ENCODE measurements at regions not wholly inside any gene's neighbourhood (a gene's known extent, or its start where the extent isn't known, plus 50 kb on each side); places are given as distances from the start of the nearest gene placed in this dataset.

GRCh38 chr10:63767138-63767801 lies 246.1 kb downstream of the REEP3 start:
- H3K9ac ChIP-seq (ENCODE audit: low read depth, low read length), result no peak overlapping the region

GRCh38 chr10:63769367-63769766 lies 248.2 kb downstream of the REEP3 start:
- Histone ChIP-seq H3K36me3 (ENCODE audit: insufficient read depth, low read length) (no peaks in the 10 kb centered on the region), H3K4me1 (ENCODE audit: insufficient read depth, low read length) (peaks cover 13% of the 10 kb centered on the region; the same call in 1 of the 2 replicates), H3K9ac (ENCODE audit: low read depth, low read length) (no peak overlapping the region), H3K9me3 (ENCODE audit: control insufficient read depth, insufficient read depth, low read length) (no peaks in the 10 kb centered on the region)

More at GRCh38 chr10:63767138-63767801, 246.1 kb downstream of the REEP3 start:
- Histone ChIP-seq H3K4me1 (ENCODE audit: insufficient read depth, low read length) (peaks cover 13% of the 10 kb centered on the region; the same call in 1 of the 2 replicates), H3K36me3 (ENCODE audit: insufficient read depth, low read length) (no peaks in the 10 kb centered on the region), H3K9me3 (ENCODE audit: control insufficient read depth, insufficient read depth, low read length) (no peaks in the 10 kb centered on the region)

GRCh38 chr10:63770523-63770922 lies 249.3 kb downstream of the REEP3 start:
- no peaks in the 10 kb centered on the region for H3K36me3 ChIP-seq (ENCODE audit: insufficient read depth, low read length)
- H3K9ac ChIP-seq (ENCODE audit: low read depth, low read length), result no peak overlapping the region
- H3K9me3 ChIP-seq (ENCODE audit: control insufficient read depth, insufficient read depth, low read length), result no peaks in the 10 kb centered on the region
- H3K4me1 ChIP-seq (ENCODE audit: insufficient read depth, low read length), result peaks cover 13% of the 10 kb centered on the region; the same call in 1 of the 2 replicates

GRCh38 chr10:63772491-63772890 lies 251.3 kb downstream of the REEP3 start:
- Histone ChIP-seq H3K4me1 (ENCODE audit: insufficient read depth, low read length) (no peaks in the 10 kb centered on the region), H3K9ac (ENCODE audit: low read depth, low read length) (no peak overlapping the region), H3K36me3 (ENCODE audit: insufficient read depth, low read length) (no peaks in the 10 kb centered on the region), H3K9me3 (ENCODE audit: control insufficient read depth, insufficient read depth, low read length) (no peaks in the 10 kb centered on the region)

GRCh38 chr10:63773106-63773505 lies 251.9 kb downstream of the REEP3 start:
- no peaks in the 10 kb centered on the region for H3K36me3 ChIP-seq (ENCODE audit: insufficient read depth, low read length)

GRCh38 chr10:63773962-63774361 lies 252.8 kb downstream of the REEP3 start:
- no peaks in the 10 kb centered on the region for H3K9me3 ChIP-seq (ENCODE audit: control insufficient read depth, insufficient read depth, low read length)
- H3K36me3 ChIP-seq (ENCODE audit: insufficient read depth, low read length), result no peaks in the 10 kb centered on the region
- no peaks in the 10 kb centered on the region for H3K4me1 ChIP-seq (ENCODE audit: insufficient read depth, low read length)
- no peak overlapping the region for H3K9ac ChIP-seq (ENCODE audit: low read depth, low read length)

More at GRCh38 chr10:63773106-63773505, 251.9 kb downstream of the REEP3 start:
- no peak overlapping the region for H3K9ac ChIP-seq (ENCODE audit: low read depth, low read length)
- H3K4me1 ChIP-seq (ENCODE audit: insufficient read depth, low read length), result no peaks in the 10 kb centered on the region
- no peaks in the 10 kb centered on the region for H3K9me3 ChIP-seq (ENCODE audit: control insufficient read depth, insufficient read depth, low read length)

- no peaks in the 10 kb centered on the region for H3K9me3 ChIP-seq (ENCODE audit: control insufficient read depth, insufficient read depth, low read length)
These were observed 258.9 kb downstream of the REEP3 start for GRCh38 chr10:63780101-63780500.

GRCh38 chr10:63781226-63781625 lies 260.0 kb downstream of the REEP3 start:
- H3K4me1 ChIP-seq (ENCODE audit: insufficient read depth, low read length), result no peaks in the 10 kb centered on the region
- no peaks in the 10 kb centered on the region for H3K9me3 ChIP-seq (ENCODE audit: control insufficient read depth, insufficient read depth, low read length)
- no peaks in the 10 kb centered on the region for H3K36me3 ChIP-seq (ENCODE audit: insufficient read depth, low read length)
- H3K9ac ChIP-seq (ENCODE audit: low read depth, low read length), result no peak overlapping the region

More at GRCh38 chr10:63780101-63780500, 258.9 kb downstream of the REEP3 start:
- Histone ChIP-seq H3K9ac (ENCODE audit: low read depth, low read length) (no peak overlapping the region), H3K36me3 (ENCODE audit: insufficient read depth, low read length) (no peaks in the 10 kb centered on the region), H3K4me1 (ENCODE audit: insufficient read depth, low read length) (no peaks in the 10 kb centered on the region)

- H3K9ac ChIP-seq (ENCODE audit: low read depth, low read length), result no peak overlapping the region
- H3K4me1 ChIP-seq (ENCODE audit: insufficient read depth, low read length), result no peaks in the 10 kb centered on the region
- H3K9me3 ChIP-seq (ENCODE audit: control insufficient read depth, insufficient read depth, low read length), result no peaks in the 10 kb centered on the region
- H3K36me3 ChIP-seq (ENCODE audit: insufficient read depth, low read length), result no peaks in the 10 kb centered on the region
These were observed 262.7 kb downstream of the REEP3 start for GRCh38 chr10:63783882-63784281.

GRCh38 chr10:63788152-63788821 lies 267.1 kb downstream of the REEP3 start:
- Histone ChIP-seq H3K4me1 (ENCODE audit: insufficient read depth, low read length) (no peaks in the 10 kb centered on the region), H3K9ac (ENCODE audit: low read depth, low read length) (no peak overlapping the region), H3K36me3 (ENCODE audit: insufficient read depth, low read length) (no peaks in the 10 kb centered on the region), H3K9me3 (ENCODE audit: control insufficient read depth, insufficient read depth, low read length) (no peaks in the 10 kb centered on the region)

- Histone ChIP-seq H3K4me1 (ENCODE audit: insufficient read depth, low read length) (peaks cover 8% of the 10 kb centered on the region), H3K9me3 (ENCODE audit: control insufficient read depth, insufficient read depth, low read length) (no peaks in the 10 kb centered on the region; the same call in 1 of the 2 replicates), H3K9ac (ENCODE audit: low read depth, low read length) (no peak overlapping the region), H3K36me3 (ENCODE audit: insufficient read depth, low read length) (no peaks in the 10 kb centered on the region)
These were observed 274.1 kb downstream of the REEP3 start for GRCh38 chr10:63795094-63795860.

GRCh38 chr10:63798599-63799498 lies 277.6 kb downstream of the REEP3 start:
- Histone ChIP-seq H3K9me3 (ENCODE audit: control insufficient read depth, insufficient read depth, low read length) (no peaks in the 10 kb centered on the region), H3K9ac (ENCODE audit: low read depth, low read length) (no peak overlapping the region), H3K4me1 (ENCODE audit: insufficient read depth, low read length) (peaks cover 8% of the 10 kb centered on the region), H3K36me3 (ENCODE audit: insufficient read depth, low read length) (no peaks in the 10 kb centered on the region)

GRCh38 chr10:63799521-63800300 lies 278.5 kb downstream of the REEP3 start:
- H3K9me3 ChIP-seq (ENCODE audit: control insufficient read depth, insufficient read depth, low read length), result no peaks in the 10 kb centered on the region
- no peak overlapping the region for H3K9ac ChIP-seq (ENCODE audit: low read depth, low read length)

More at GRCh38 chr10:63799521-63800300, 278.5 kb downstream of the REEP3 start:
- no peaks in the 10 kb centered on the region for H3K36me3 ChIP-seq (ENCODE audit: insufficient read depth, low read length)
- H3K4me1 ChIP-seq (ENCODE audit: insufficient read depth, low read length), result peaks cover 8% of the 10 kb centered on the region

Measured in ES-I3 (cell line).